NCI-H345 treated with DMSO at 0.1 percent for 48 hours (cell line): ENCODE measurements at regions not wholly inside any gene's neighbourhood (a gene's known extent, or its start where the extent isn't known, plus 50 kb on each side); places are given as distances from the start of the nearest gene placed in this dataset.
A peak's percentile ranks its signal among the peaks of the same experiment; 100 is the strongest.
"Not testable (repeated sequence)": the region's sequence is repeated elsewhere in the genome, so short reads cannot be mapped to it uniquely, and the experiment has no call there.

Experiments used
- DNase-seq: peaks from one replicate; lab custom pipeline; 2025; ENCODE audit not compliant: unreplicated experiment; lab: John Stamatoyannopoulos, UW

GRCh38 chr5:2841208-2841607 is 89.7 kb upstream of the IRX2 start:
- no peak for DNase-seq

- DNase-seq: no peak
These were observed 89.0 kb upstream of the IRX2 start for GRCh38 chr5:2840372-2840915.

GRCh38 chr5:2836133-2836532 is 84.7 kb upstream of the IRX2 start:
- DNase-seq: no peak

DNA sequence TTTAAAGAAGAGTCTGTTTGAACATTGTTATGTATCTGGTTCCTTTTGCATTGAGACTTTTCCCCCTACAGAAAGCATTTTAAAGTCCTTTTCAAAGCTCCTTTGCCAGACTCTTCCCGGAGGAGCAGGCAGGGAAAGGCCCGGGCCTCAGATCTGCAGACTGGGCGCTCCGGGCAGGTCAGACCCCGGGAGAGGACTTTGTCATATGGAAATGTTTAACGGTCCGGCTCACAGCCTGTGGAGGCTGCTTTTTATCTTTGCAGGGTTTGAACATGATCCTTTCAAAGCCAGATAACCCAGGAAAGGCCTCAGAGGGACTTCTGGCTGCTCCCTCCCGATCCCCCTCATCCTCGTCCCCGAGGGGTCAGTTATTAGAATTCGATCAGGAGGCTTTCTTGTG is 82.1 kb upstream of the IRX2 start:
- no peak for DNase-seq

DNA sequence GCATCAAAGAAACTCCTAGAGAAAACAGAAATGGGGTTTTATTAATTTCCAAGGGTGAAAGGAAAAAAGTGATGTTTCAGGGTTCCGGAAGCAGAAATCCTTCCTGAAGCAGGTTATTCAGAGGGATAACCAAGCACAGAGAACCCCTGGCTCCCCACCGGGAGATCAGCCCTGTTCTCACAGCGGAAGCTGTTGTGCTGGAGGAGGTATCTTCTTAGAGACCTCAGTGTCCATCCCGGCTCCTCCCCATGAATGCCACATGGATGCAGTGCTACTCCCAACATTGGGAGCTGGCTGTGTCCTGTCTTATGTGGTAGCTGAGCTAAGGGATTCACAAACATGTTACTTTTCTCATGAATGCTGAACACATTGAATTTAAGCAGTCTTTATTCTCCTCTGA is 80.9 kb upstream of the IRX2 start:
- DNase-seq: no peak

DNA sequence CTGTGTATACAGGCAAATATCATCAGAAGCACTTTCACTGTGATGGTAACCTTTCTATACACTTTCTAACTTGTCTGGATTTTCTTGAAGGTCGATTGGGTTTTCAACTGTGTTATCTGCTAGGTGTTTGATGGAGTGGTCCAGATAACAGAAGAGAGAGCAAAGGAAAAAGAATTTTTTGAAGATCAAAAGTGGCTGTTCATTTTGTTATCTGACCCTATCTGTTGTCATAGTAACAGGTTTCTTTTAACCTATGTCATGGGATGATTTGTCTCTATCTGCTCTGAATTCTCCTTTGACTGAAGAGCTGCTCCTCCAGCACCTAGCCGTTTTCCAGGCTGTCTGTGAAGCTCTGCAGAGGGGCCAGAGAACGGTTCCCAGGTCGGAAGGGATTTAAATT is 77.8 kb upstream of the IRX2 start:
- no peak for DNase-seq

DNA sequence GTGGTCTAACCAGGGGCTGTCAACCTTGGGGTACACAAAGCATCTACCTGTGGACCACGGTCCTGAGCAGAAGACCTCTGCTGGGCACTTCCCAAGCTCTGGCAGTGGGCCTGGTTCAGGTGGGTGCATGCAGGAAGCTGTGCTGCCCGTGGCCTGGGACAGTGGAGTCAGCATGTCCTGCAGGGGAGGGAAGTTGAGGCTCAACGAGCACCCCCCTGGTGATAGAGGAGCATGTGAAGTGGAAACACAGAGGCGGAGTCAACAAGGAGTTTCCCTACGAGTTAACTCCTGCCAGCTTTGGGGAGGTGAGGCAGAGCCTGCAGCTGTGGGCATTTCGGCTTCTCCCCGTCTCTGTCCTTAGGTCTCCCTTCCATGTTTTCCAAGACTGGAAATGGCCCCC is 67.5 kb upstream of the IRX2 start:
- no peak for DNase-seq

- DNase-seq: peak; percentile 60
These were observed 65.6 kb upstream of the IRX2 start for GRCh38 chr5:2817031-2817603.

GRCh38 chr5:2813678-2814077 is 62.2 kb upstream of the IRX2 start:
- no peak for DNase-seq

DNA sequence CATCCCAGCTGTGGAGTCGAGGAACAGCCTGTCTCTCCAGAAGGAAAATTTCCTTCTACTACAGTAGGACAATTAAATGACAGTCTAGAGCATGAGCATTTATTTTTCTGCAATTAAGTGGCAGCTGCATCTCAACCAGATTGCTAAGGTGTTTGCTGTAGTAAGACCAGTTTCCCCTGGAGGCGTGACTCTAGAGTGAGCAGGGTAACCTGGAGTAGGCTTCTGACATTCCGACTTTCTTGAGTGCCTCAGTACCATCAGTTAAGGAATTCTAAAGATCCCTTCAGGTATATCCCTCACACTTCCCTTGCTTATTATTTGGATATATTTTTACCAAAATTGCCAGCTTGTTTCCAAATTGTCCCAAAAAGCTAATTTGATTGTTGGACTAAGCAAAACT is 59.2 kb upstream of the IRX2 start:
- no peak for DNase-seq

DNA sequence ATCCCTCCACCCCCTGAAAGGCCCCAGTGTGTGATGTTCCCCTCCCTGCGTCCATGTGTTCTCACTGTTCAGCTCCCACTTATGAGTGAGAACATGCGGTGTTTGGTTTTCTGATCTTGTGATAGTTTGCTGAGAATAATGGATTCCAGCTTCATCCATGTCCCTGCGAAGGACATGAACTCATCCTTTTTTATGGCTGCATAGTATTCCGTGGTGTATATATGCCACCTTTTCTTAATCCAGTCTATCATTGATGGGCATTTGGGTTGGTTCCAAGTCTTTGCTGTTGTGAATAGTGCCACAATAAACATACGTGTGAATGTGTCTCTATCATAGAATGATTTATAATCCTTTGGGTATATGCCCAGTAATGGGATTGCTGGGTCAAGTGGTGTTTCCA is 55.8 kb upstream of the IRX2 start:
- not testable (repeated sequence) for DNase-seq

- no peak for DNase-seq
These were observed 54.7 kb upstream of the IRX2 start for GRCh38 chr5:2806176-2806575.

GRCh38 chr5:2805080-2805479 is 53.6 kb upstream of the IRX2 start:
- no peak for DNase-seq

DNA sequence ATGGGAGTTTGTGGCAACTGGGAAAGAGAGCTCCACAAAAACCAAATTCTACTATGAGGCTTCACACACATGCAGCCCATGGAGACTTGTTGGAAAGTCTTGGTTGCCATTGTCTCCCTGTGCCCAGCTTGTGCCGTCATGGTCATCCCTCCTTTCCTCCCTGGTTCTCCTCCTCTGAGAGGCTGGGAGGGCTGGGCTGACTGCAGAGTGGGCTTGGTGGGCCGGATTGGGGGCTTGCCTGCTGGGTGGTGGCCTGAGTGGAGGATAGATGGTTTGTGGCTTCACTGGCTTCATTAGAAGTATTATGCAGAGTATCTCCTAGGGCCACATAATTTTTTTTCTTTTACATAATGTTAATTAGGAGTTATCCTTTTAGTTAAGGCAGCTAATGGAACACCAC is 52.3 kb upstream of the IRX2 start:
- DNase-seq: no peak

- no peak for DNase-seq
These were observed 51.4 kb upstream of the IRX2 start for GRCh38 chr5:2802693-2803365.

DNA sequence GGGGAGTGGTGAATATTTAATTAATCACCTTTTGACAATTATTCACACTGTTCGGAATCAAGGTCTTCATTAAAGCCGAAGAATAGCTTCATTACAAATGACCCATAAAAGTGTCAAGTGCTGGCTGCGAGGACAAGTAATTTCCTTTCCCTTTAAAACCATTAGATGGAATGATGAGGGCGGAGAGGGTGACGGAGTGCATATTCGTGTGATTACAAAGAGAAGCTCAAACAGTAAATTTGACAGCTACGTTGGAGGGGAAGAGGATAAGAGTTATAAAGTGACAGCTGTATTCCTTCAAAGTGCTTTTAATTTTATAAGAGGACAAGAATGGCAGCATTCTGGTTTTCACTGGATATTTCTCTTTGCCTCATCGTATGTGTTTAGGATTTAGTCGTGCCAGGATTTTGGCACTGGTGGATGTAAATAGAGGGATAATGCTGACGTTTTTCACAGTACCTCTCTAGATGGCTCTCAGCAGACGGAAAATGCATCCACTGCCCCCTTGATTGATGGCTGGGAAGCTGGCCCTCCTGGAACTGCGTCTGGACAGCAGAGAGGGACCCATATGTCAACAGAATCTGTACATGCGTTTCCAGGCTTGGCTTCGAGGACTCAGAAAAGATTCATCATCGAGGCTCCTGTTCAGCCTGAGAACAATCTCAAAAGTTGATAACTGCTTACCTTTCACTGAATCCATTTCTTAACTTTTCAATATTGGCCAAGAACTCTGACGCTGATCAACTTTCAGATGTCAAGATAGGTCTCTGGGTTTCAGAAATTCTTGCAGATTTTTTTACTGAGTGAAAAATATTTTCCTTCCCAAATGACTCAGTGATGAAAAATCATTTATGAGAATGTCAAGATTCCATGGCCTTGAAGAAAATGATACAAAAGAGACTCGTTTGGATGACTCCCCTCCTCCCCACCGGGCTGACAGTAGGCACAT is 50.4 kb upstream of the IRX2 start:
- DNase-seq: no peak
